Mammary epithelial cell (primary cell): ENCODE measurements at regions not wholly inside any gene's neighbourhood (a gene's known extent, or its start where the extent isn't known, plus 50 kb on each side); places are given as distances from the start of the nearest gene placed in this dataset.

Source experiments
- EZH2 ChIP-seq: IDR thresholded peaks from 2 replicates; pipeline ENCODE4 v1.6.1; 2012; ENCODE audit warnings: low read length, inconsistent platforms, borderline replicate concordance
- TF ChIP-seq, protein P1 (sequence below), 2 donors: IDR thresholded peaks in 1 of 2; conservative IDR thresholded peaks in 1 of 2; 2 replicates each; pipeline ENCODE4 v1.5.1; 2011 to 2012; ENCODE audit warnings: inconsistent platforms in 2 of 2, low read length in 2 of 2, mild to moderate bottlenecking in 2 of 2, control low read depth in 1 of 2, low read depth in 1 of 2; ENCODE audit not compliant: insufficient read depth in 1 of 2; ENCODE audit errors: extremely low read depth in 1 of 2

DNA sequence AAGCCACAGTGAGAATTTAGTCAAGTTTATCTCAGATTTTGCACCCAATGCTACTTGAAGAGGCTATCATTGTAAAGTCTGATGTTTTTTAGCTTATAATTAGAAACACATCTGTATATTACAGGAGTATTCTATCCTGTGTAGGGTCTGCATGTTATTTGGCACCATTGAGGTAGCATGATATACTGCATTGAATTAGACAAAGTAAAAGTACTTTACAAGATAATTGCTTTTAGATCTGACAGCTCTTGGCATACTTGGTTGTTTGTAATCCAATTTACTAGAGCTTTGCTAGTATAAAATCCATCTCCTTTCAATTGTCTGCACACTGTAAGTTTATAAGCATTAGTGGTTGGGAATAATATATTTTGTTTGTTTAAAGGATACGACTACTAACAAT is 714.3 kb downstream of the ANKRD7 start:
- TF ChIP-seq, protein P1, sequence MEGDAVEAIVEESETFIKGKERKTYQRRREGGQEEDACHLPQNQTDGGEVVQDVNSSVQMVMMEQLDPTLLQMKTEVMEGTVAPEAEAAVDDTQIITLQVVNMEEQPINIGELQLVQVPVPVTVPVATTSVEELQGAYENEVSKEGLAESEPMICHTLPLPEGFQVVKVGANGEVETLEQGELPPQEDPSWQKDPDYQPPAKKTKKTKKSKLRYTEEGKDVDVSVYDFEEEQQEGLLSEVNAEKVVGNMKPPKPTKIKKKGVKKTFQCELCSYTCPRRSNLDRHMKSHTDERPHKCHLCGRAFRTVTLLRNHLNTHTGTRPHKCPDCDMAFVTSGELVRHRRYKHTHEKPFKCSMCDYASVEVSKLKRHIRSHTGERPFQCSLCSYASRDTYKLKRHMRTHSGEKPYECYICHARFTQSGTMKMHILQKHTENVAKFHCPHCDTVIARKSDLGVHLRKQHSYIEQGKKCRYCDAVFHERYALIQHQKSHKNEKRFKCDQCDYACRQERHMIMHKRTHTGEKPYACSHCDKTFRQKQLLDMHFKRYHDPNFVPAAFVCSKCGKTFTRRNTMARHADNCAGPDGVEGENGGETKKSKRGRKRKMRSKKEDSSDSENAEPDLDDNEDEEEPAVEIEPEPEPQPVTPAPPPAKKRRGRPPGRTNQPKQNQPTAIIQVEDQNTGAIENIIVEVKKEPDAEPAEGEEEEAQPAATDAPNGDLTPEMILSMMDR (conservative IDR thresholded peaks at IDR 0.05 in 1 of 2, IDR thresholded peaks at IDR 0.05 in 1 of 2; ENCODE audit: extremely low read depth in 1 of 2, insufficient read depth in 1 of 2, low read depth in 1 of 2, low read length in 2 of 2), result no peak
- TF ChIP-seq EZH2, result no peak
